Astrocyte (in vitro differentiated cells and primary cell): ENCODE measurements at regions not wholly inside any gene's neighbourhood (a gene's known extent, or its start where the extent isn't known, plus 50 kb on each side); places are given as distances from the start of the nearest gene placed in this dataset.

ENCODE experiments used
- DNase-seq: peaks from one replicate; pipeline ENCODE4 v3.0.0-alpha.2; 2010; ENCODE audit warnings: low read depth
- FAIRE-seq: peaks from 2 replicates; lab custom pipeline; 2011; peaks lifted over from hg19 to GRCh38; lab: Jason Lieb, UNC
- H2AFZ ChIP-seq: 2 replicates; pipeline ENCODE4 v1.6.0; 2012; ENCODE audit warnings: low read depth, low read length, inconsistent platforms
- H3K27ac ChIP-seq: 2 replicates; pipeline ENCODE4 v1.5.1; 2011; ENCODE audit warnings: low read depth, low read length, inconsistent platforms
- H3K27me3 ChIP-seq: 2 replicates; pipeline ENCODE4 v1.6.0; 2011; ENCODE audit warnings: low read length, inconsistent platforms; ENCODE audit not compliant: insufficient read depth
- H3K36me3 ChIP-seq: 2 replicates; pipeline ENCODE4 v1.5.1; 2011; ENCODE audit warnings: low read length, inconsistent platforms; ENCODE audit not compliant: insufficient read depth
- H3K4me1 ChIP-seq: 2 replicates; pipeline ENCODE4 v1.5.1; 2011; ENCODE audit warnings: low read length, inconsistent platforms; ENCODE audit not compliant: insufficient read depth
- H3K4me2 ChIP-seq: 2 replicates; pipeline ENCODE4 v1.6.0; 2012; ENCODE audit warnings: low read length, inconsistent platforms
- H3K4me3 ChIP-seq: 2 replicates; pipeline ENCODE4 v1.5.1; 2011; ENCODE audit warnings: low read depth, mild to moderate bottlenecking, low read length, inconsistent platforms; ENCODE audit not compliant: insufficient read depth
- H3K79me2 ChIP-seq: 2 replicates; pipeline ENCODE4 v1.6.0; 2012; ENCODE audit warnings: mild to moderate bottlenecking, low read length, inconsistent platforms; ENCODE audit not compliant: insufficient read depth
- H3K9ac ChIP-seq: 2 replicates; pipeline ENCODE4 v1.6.0; 2012; ENCODE audit warnings: mild to moderate bottlenecking, low read length, inconsistent platforms
- H3K9me3 ChIP-seq: 2 replicates; pipeline ENCODE4 v1.5.1; 2012; ENCODE audit warnings: low read depth, mild to moderate bottlenecking, low read length, inconsistent platforms; ENCODE audit not compliant: insufficient read depth
- H4K20me1 ChIP-seq: 2 replicates; pipeline ENCODE4 v1.6.0; 2012; ENCODE audit warnings: low read length, inconsistent platforms; ENCODE audit not compliant: insufficient read depth
- H3K27ac Mint-ChIP-seq: one replicate; pipeline ENCODE4 v1.8.0; 2021; ENCODE audit warnings: mild to moderate bottlenecking, mixed read lengths; ENCODE audit not compliant: unreplicated experiment
- H3K27me3 Mint-ChIP-seq: one replicate; pipeline ENCODE4 v1.8.0; 2021; ENCODE audit warnings: low read depth, mixed read lengths; ENCODE audit not compliant: unreplicated experiment
- H3K36me3 Mint-ChIP-seq: one replicate; pipeline ENCODE4 v1.8.0; 2021; ENCODE audit warnings: low read depth, mixed read lengths; ENCODE audit not compliant: unreplicated experiment
- H3K4me1 Mint-ChIP-seq: one replicate; pipeline ENCODE4 v1.8.0; 2021; ENCODE audit warnings: low read depth, mixed read lengths; ENCODE audit not compliant: unreplicated experiment
- H3K4me3 Mint-ChIP-seq: one replicate; pipeline ENCODE4 v1.8.0; 2021; ENCODE audit warnings: mild to moderate bottlenecking, moderate library complexity, mixed read lengths; ENCODE audit not compliant: unreplicated experiment
- H3K9me3 Mint-ChIP-seq: one replicate; pipeline ENCODE4 v1.8.0; 2021; ENCODE audit warnings: mild to moderate bottlenecking, mixed read lengths; ENCODE audit not compliant: unreplicated experiment
- CTCF ChIP-seq: IDR thresholded peaks from 2 replicates; pipeline ENCODE4 v1.5.1; 2011; ENCODE audit warnings: low read depth, mild to moderate bottlenecking, inconsistent platforms, low read length, moderate library complexity; ENCODE audit not compliant: insufficient read depth
- EZH2 ChIP-seq: IDR thresholded peaks from 2 replicates; pipeline ENCODE4 v1.6.1; 2012; ENCODE audit warnings: mild to moderate bottlenecking, low read length, inconsistent platforms; ENCODE audit not compliant: insufficient read depth

GRCh38 chr3:166118049-166118448 lies 280.8 kb upstream of the BCHE start:
- FAIRE-seq (no peak), DNase-seq (no peak)
- no peak overlapping the region for H2AFZ ChIP-seq
- H3K36me3 ChIP-seq, result no peaks in the 10 kb centered on the region
- no peaks in the 10 kb centered on the region for H3K9me3 ChIP-seq
- H3K27me3 Mint-ChIP-seq, result no peaks in the 10 kb centered on the region
- no peaks in the 10 kb centered on the region for H4K20me1 ChIP-seq
- H3K4me1 Mint-ChIP-seq, result peaks cover 4% of the 10 kb centered on the region
- H3K9ac ChIP-seq, result no peak overlapping the region
- no peaks in the 10 kb centered on the region for H3K27me3 ChIP-seq
- H3K4me2 ChIP-seq, result no peak overlapping the region
- H3K27ac ChIP-seq, result no peak overlapping the region
- no peaks in the 10 kb centered on the region for H3K9me3 Mint-ChIP-seq
- no peak overlapping the region for H3K4me3 ChIP-seq
- H3K4me3 Mint-ChIP-seq, result no peak overlapping the region
- no peaks in the 10 kb centered on the region for H3K4me1 ChIP-seq
- H3K79me2 ChIP-seq, result no peaks in the 10 kb centered on the region
- H3K36me3 Mint-ChIP-seq, result no peaks in the 10 kb centered on the region
- no peak overlapping the region for H3K27ac Mint-ChIP-seq
- no peak for TF ChIP-seq EZH2
- no peak for TF ChIP-seq CTCF

GRCh38 chr3:166114448-166114847 lies 277.2 kb upstream of the BCHE start:
- Histone ChIP-seq H3K27ac (no peak overlapping the region), H3K79me2 (no peaks in the 10 kb centered on the region), H3K27me3 (no peaks in the 10 kb centered on the region), H4K20me1 (no peaks in the 10 kb centered on the region), H3K36me3 (no peaks in the 10 kb centered on the region), H3K9me3 (no peaks in the 10 kb centered on the region), H3K4me2 (no peak overlapping the region), H3K4me1 (no peaks in the 10 kb centered on the region), H2AFZ (no peak overlapping the region), H3K4me3 (no peak overlapping the region), H3K9ac (no peak overlapping the region)
- no peaks in the 10 kb centered on the region for H3K36me3 Mint-ChIP-seq
- no peak overlapping the region for H3K4me3 Mint-ChIP-seq
- no peaks in the 10 kb centered on the region for H3K4me1 Mint-ChIP-seq
- no peak for TF ChIP-seq CTCF
- TF ChIP-seq EZH2, result no peak
- no peaks in the 10 kb centered on the region for H3K27me3 Mint-ChIP-seq
- H3K27ac Mint-ChIP-seq, result no peak overlapping the region
- DNase-seq (no peak), FAIRE-seq (no peak)
- no peaks in the 10 kb centered on the region for H3K9me3 Mint-ChIP-seq

GRCh38 chr3:166111562-166111961 lies 274.3 kb upstream of the BCHE start:
- Mint-ChIP-seq H3K4me3 (no peak overlapping the region), H3K4me1 (no peaks in the 10 kb centered on the region), H3K9me3 (no peaks in the 10 kb centered on the region), H3K36me3 (no peaks in the 10 kb centered on the region), H3K27me3 (no peaks in the 10 kb centered on the region), H3K27ac (no peak overlapping the region)
- Histone ChIP-seq H3K79me2 (no peaks in the 10 kb centered on the region), H2AFZ (no peak overlapping the region), H3K9me3 (no peaks in the 10 kb centered on the region), H4K20me1 (no peaks in the 10 kb centered on the region), H3K4me1 (no peaks in the 10 kb centered on the region), H3K27me3 (no peaks in the 10 kb centered on the region), H3K27ac (no peak overlapping the region), H3K36me3 (no peaks in the 10 kb centered on the region), H3K4me2 (no peak overlapping the region), H3K9ac (no peak overlapping the region), H3K4me3 (no peak overlapping the region)
- DNase-seq, result no peak
- no peak for FAIRE-seq
- TF ChIP-seq EZH2, result no peak
- TF ChIP-seq CTCF, result no peak
